SK-N-MC (cell line): ENCODE measurements at regions not wholly inside any gene's neighbourhood (a gene's known extent, or its start where the extent isn't known, plus 50 kb on each side); places are given as distances from the start of the nearest gene placed in this dataset.

Experiments used
- EZH2 ChIP-seq: fragments of 200-600 bp; sonication (generic); IDR thresholded peaks from one replicate; pipeline ENCODE4 v1.6.1; 2017; ENCODE audit warnings: antibody characterized with exemption
- POLR2AphosphoS5 ChIP-seq: IDR thresholded peaks from 2 replicates; pipeline ENCODE4 v1.6.1; 2012; ENCODE audit warnings: mild to moderate bottlenecking, low read depth, low read length, borderline replicate concordance

DNA sequence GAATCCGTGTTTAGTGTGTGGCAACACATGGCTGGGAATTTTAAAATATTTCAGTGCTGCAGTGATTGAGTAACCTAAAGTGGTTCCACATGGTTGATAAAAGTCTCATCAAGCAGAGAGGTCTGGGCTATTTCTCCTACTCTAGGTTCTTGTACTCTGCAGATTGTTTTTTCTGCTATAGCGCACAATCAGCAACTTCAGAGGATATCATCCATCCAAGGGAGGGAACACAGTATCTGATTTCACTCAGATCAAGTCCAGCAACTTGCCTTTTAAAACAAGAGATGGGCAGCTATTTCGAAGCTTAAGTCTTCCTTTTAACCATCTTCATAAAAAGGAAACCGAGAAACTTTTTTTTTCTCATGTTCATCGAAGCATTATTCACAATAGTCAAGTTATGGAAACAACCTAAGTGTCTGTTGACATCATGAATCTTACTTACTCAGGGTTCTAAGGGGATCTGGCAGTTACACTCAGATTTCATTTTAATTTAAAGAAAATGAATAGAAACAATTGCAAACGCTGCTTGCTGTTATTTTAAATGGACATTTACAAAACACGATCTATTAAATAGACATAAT lies 172.7 kb upstream of the TRIB2 start:
- TF ChIP-seq EZH2 (no peak), POLR2AphosphoS5 (peak; percentile 10; the same call in 1 of the 2 replicates)
